HG03159 (cell line): ENCODE measurements at regions not wholly inside any gene's neighbourhood (a gene's known extent, or its start where the extent isn't known, plus 50 kb on each side); places are given as distances from the start of the nearest gene placed in this dataset.

Source experiments
- ATAC-seq: cut with Tn5 transposase; IDR thresholded peaks from one replicate; pipeline ENCODE4 v1.9.1; 2021; ENCODE audit warnings: mild to moderate bottlenecking, moderate library complexity; ENCODE audit not compliant: unreplicated experiment

DNA sequence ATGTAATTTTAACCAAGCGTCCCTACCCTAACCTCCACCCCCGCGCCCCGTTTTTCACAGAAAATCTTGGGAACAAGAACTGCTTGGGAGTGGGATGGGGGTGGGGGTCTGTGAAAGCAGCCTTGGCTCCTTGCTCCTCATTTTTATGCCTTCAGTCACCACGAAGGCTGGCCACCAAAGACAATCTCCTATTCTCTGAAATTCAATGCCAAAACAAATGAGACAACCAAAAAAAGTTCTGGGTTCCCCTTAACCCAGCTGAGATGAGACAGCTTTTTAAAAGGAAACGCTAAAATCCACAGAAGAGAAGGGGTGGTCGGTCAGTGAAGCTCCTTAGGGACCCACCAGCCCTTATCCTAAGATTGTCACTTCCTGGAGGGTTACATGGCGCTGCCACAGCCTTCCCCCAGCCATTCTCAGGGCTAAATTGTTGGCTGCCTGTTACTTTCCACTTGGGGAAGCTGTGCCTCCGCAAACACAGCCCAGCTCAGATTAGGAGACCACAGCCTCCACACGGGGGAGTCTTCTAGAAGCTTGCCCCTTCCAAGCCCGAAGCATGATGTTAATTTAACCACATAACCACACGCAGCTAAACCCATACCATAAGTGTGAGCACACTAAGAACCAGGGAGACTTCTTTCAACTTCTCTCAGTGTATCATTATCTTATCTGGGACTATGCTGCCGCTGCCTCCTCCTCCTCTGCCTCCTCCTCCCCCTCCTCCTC is 136.3 kb downstream of the FOXD1 start:
- no peak for ATAC-seq

DNA sequence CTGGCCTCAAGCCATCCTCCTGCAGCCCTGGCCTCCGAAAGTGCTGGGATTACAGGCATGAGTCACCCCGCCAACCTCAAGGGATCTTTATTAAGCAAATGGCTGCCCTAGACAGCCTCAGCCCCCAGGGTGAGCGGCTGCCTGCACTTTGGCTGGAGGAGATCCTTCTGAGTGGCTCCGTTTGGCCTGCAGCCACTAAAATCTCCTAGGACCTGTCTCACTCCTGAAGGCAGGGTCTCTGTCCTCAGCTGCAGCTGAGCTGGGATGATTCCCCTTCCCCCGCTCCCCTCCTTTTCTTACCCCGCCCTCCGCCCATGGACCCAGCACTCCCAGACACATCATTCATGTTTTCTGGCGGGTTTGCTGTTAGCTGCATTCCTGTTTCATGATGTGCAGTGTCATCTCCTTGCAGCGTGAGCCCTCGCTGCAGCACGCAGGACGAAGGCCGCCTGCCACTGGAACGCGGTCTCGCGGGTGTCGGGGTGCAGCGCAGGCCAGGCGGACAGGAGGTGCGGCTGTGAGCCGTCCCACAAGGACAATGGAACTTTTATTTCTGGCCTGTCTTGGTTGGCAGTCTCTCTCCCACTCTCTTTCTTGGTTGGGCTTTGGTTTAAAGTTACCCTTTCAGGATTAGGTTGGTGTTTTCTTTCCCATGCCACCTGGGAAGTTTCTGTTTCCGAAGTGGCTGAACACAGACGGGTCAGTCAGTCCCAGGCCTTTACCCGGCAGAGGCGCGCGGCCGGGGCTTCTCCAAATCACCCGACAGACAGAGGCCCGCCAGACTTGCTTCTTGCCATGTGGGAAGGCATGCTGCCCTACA is 137.1 kb downstream of the FOXD1 start:
- ATAC-seq, result no peak

DNA sequence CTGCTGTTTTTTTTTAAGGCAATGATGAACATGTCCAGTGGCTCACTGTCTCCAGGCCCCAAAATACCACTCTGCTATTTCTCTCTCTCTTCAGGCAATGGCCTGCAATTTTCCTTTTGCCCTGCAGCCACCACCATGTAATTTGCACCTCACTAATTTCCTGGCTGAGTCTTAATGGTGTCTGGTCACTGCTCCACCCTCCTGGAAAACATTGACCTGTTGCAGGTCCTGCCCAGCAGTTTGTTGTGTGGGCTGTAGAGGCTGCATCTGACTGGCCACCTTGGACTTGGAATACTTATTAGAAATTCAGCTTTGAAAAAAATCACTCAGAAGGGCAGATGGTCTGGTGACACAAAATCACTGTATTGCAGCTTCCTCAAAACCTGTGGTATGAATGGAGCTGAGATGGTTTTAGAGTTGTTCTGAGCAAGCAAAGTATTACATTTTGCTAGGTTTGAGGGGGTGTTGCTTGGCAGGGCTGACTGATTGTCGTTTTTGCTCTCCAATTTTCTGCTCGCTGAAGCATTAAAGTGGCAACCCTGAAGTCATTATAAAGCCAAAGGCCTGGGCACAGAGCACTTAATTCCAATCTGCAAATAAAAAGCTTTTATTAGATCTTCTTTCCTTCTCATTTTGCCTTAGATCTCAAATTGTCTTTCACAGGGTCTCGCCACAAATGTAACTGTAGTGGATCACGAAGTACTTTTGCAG is 134.8 kb downstream of the TMEM174 start:
- no peak for ATAC-seq

DNA sequence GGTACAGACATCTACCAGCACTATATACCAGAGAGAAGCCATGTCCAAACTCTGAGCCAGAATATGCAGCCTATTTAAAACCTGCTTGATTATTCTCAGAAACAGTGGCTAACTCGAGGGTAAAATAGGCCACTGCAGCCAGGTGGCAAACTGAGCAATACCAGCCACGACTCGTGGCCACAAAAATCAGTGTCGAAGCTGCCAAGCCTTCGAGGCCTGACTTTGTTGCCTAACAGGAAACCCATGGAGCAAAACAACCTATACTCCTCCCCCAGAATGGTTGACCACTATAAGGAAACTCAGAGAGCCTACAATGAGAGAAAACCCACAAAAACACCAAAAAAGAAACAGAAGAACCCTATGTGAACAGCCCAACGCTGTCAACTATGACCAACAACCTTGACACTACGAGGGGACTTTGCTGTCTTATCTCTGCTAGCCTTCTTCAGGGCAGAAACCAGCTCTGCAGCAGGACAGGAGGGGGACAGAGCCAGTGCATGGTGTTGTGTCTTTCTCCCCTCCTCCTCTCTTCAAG is 133.8 kb downstream of the TMEM174 start:
- ATAC-seq, result no peak

DNA sequence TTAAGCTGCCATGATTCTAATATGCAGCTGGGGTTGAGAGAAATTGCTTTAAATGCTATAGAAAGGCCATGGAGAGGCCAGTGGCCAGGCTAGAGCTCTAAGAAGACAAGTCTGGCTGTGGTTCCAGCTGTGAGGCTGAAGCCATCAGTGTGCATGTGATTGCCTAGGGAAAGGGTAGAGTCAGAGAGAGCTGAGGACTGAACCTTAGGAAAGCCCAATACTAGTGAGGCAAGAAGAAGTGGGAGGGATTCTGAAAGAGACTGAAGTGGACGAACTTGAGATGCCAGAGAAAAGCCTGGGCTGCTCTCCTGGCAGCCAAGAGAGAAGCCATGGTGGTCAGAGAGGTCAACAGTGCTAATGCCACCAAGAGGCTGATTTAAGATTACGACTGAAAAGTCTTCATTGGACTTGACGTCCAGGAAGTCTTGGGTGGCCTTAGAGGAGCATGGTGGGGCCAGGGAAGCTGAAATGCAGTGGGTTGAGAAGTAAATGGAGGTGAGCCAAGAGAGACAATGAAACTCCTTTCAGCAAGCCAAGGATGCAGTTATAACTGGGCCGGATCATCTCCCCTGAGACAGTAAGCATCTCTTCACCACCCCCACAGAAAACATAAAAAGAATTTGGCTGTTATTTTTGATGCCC is 133.2 kb downstream of the TMEM174 start:
- ATAC-seq, result no peak

GRCh38 chr5:73305386-73305785 is 132.4 kb downstream of the TMEM174 start:
- ATAC-seq, result no peak

DNA sequence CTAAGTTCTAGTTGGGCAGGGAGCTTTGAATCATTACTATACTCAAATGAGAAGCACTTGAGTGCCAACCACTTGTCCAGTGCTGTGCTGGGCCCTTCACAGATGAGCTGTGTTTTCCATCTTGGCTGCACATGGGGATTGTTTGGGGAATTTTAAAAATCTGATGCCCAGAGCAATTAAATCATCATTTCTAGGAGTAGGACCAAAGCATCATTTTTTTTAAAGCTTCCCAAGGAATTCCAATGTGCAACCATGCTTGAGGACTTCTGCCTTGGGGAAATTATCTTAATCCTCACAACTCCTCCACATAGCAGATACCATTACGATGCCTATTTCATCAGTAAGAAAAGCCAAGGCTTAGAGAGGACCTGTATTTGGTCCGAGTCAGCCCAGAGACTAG is 131.4 kb downstream of the TMEM174 start:
- ATAC-seq, result no peak

DNA sequence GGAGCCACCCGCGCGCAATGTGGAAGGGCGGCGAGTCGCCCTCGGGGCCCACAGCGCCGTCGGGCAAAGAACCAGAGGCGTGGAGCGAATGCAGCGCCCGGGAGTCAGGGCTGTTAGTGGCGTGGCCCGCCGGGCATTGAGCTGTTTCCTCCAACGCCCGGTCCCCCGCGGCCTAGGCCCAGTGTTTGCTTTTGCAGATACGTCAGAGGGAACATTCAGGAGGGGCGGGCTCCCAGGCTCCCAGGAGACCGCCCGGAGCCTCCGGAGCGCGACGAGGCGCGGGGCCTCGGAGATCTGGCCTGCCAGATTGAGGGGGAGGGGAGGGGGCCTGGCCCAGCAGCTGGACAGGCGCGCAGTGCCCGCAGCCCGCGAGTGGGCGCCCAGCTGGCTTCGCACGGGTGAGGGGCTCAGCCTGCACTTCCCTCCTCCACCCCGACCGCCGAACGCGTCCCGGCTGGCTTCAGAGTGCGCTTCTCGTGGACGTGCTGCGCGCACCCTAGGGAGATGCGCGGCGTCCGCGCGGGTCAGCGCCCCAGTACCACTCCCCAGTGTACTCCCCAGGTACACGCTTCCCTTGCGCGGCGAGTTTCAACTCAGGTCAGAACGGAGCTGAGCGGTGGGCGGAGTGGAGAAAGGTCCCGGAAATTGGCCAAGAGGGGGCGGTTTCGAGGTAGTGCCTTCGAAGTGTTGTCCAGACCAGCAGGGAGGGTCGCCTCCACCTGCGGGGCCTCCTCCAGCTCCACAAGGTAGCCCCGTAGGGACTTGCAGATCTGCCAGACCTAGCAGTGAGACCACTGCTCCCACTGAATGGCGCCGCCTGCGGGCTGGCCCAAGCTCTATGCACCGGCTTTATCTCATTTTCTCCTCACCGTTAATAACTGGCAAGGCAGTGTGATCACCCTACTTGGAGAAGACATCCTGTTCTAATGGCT is 130.4 kb downstream of the TMEM174 start:
- no peak for ATAC-seq

- no peak for ATAC-seq
Observed at GRCh38 chr5:73302797-73303147, 129.8 kb downstream of the TMEM174 start.

- ATAC-seq, result no peak
Observed at GRCh38 chr5:73301208-73301901, 128.4 kb downstream of the TMEM174 start.

DNA sequence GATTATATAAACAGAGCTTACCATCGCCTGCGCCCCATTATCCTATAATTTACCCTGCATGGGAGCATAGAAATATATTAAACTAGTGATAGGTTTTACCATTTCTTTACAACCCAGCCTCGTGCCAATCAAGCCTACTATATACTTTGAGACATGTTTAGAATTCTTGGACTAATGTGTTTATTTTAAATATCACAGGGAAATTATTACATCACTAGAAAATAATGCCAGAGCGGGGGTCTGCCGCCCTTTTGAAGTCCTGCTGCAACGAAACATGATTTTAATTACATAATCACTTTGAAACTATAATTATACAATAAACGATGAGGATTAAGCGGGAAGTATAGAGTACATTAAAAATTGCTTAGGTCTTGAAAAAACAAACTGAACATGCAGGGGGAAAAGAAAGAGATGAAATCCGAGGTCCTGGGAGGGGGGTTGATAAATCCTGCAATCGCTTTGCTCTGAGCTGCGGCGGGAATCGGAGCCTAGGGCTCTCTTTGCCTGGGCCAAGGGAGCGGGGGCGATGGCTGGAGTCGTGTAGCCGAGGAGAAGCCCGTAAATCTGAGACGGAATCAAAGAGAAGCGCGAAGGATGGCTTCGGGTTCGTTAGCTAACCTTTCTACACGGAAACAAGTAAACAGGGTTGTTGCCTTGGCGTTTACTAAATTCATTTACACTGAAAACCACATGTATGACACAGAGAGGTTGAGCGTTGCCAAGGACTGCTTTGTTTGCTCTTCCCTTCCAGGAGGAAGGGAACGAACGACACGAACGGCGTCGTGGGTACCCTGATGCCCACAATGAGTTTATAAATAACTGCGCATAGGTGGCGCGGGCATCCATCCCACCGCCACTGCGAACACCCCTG is 127.6 kb downstream of the TMEM174 start:
- ATAC-seq, result no peak

- ATAC-seq, result no peak
Observed at GRCh38 chr5:73299665-73300336, 126.8 kb downstream of the TMEM174 start.

- no peak for ATAC-seq
Observed at GRCh38 chr5:73298772-73299630, 126.0 kb downstream of the TMEM174 start.

DNA sequence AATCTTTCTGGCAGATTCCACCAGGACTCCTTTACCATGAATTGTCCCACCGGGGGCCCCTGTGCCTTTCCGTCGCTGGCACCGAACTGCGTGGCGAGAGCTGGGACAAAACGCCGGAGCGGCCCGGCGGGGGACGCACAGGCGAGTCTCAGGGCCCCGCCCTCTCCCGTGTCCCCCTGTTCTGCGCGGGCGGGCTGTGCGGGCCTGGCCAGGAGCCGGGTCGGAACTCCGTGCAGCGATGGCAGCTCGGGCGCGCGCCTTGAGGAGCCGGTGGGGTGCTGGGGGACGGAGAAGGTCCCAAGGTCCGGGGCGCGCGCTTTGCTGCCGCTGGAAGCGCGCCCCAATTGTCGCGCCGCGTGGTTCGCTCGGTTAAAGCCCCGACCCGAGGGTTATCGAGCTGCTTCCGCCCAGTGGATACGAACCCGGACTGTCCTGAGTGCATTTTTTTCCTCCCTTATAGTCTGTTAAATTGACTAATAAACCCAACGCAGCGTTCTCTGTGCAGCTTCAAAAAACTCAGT is 125.3 kb downstream of the TMEM174 start:
- no peak for ATAC-seq

GRCh38 chr5:73297430-73297829 is 124.4 kb downstream of the TMEM174 start:
- ATAC-seq, result no peak

- ATAC-seq, result no peak
Observed at GRCh38 chr5:73296772-73297171, 123.8 kb downstream of the TMEM174 start.

- ATAC-seq, result no peak
Observed at GRCh38 chr5:73295921-73296320, 122.9 kb downstream of the TMEM174 start.
